HG03066 (cell line): ENCODE measurements at regions not wholly inside any gene's neighbourhood (a gene's known extent, or its start where the extent isn't known, plus 50 kb on each side); places are given as distances from the start of the nearest gene placed in this dataset.

Experiments used
- ATAC-seq: cut with Tn5 transposase; IDR thresholded peaks from one replicate; pipeline ENCODE4 v1.9.1; 2021; ENCODE audit warnings: low read depth; ENCODE audit not compliant: unreplicated experiment

DNA sequence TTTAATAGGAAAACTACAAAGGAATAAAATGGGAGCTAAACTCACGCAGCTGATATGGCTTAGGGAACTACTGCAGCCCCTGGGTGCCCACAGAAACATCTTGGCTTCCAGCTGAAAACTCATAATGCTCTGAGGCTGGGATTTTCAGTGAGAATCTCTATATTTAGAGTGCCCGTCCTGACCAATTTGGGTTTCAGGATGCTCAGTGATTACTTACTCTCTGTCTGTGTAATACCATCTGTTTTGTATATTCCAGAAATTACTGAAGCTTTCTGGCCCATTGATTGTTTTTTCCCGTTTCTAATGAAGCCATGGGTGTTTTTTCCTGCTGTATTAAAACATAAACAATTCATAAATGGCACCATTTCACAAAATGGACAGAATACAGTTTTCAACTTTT is 50.6 kb upstream of the ZNF385D start:
- ATAC-seq: no peak

- ATAC-seq: no peak
These were observed 52.6 kb upstream of the ZNF385D start for GRCh38 chr3:21803604-21804003.

- ATAC-seq: no peak
These were observed 53.3 kb upstream of the ZNF385D start for GRCh38 chr3:21804330-21804729.

DNA sequence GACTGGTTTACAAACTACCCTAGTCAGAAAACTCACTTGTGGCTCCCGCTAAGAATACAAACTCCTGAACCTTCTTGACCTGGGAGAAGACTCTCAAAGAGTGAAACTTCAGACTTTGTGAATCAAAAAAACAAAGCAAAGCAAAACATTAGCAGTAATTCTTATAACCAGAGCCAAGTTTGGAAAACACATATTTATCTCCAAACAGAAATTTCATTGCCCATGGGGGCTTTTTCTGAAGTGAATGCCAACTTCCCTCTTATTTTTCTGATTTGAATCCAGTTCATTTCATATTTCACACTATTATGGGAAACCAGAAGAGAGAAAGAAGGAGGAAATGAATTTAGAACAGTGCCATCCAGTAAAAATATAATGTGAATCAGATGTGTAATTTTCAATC is 55.7 kb upstream of the ZNF385D start:
- ATAC-seq: no peak

- no peak for ATAC-seq
These were observed 74.7 kb upstream of the ZNF385D start for GRCh38 chr3:21825684-21826083.

GRCh38 chr3:21826416-21826815 is 75.4 kb upstream of the ZNF385D start:
- ATAC-seq: no peak

- ATAC-seq: no peak
These were observed 79.5 kb upstream of the ZNF385D start for GRCh38 chr3:21830541-21830940.

GRCh38 chr3:21835264-21835663 is 84.3 kb upstream of the ZNF385D start:
- ATAC-seq: no peak

DNA sequence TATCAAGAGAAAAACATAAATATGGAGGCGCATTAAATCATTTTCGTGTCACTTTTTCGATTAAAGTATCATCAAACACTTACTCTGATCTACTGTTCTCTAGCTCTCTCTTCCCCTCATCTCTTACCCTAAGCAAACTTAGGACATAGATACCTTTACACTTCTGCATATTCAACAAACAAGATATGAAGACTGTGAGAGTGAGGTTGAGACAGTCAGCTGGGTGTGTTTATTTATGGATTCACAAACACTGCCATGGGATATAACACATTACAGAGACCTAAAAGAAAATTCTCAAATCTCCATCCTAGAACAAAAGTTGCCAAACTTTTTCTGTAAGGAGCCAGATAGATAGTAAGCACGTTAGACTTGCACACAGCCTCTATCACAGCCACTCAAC is 85.2 kb upstream of the ZNF385D start:
- no peak for ATAC-seq

- ATAC-seq: no peak
These were observed 88.2 kb upstream of the ZNF385D start for GRCh38 chr3:21839176-21839575.

- ATAC-seq: no peak
These were observed 88.6 kb upstream of the ZNF385D start for GRCh38 chr3:21839592-21839991.

GRCh38 chr3:21847005-21847404 is 96.0 kb upstream of the ZNF385D start:
- ATAC-seq: no peak

- ATAC-seq: no peak
These were observed 108.4 kb upstream of the ZNF385D start for GRCh38 chr3:21859124-21860081.

DNA sequence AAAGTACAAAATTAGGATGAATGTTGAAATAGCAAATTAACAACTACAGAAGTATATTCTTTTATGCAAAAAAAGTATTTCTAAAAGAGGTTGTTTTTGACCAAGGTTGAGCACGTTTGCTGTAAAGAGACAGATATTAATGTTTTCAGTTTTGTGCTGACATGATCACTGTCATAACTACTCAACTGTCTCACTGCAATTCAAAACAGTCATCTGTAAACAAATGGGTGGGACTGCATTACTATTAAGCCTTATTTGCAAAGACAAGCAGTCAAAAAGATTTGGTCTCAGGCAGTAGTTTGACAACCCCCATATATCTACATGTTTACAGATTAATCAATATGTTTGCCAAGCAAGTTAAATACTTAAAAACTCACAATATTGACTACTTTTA is 109.1 kb upstream of the ZNF385D start:
- ATAC-seq: no peak

- ATAC-seq: no peak
These were observed 109.6 kb upstream of the ZNF385D start for GRCh38 chr3:21860657-21861056.

- ATAC-seq: no peak
These were observed 125.8 kb upstream of the ZNF385D start for GRCh38 chr3:21876782-21877181.

DNA sequence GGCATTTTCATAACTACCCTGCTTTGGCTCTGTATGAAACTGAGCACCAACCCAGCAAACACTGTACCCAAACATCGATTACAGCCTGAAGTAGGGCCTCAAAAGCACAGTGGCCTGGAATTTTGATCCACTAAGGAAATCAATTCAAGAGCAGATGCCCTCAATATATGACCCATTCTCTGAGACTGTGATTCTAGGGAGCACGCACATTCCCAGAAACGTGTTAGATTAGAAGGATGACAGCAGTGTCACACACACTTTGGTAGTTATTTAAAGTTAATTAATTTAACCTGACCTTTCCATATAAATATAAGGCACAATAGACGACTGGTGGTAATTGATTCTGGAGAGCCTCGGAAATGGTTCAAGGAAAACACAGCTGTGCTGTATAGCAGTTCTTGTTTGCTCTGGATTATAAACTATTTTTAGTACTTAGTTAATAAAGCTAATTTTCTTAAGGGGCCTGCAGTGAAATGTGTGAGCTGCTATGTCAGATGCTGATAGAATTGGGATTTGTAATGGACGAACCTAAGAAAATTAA is 126.3 kb upstream of the ZNF385D start:
- ATAC-seq: no peak

DNA sequence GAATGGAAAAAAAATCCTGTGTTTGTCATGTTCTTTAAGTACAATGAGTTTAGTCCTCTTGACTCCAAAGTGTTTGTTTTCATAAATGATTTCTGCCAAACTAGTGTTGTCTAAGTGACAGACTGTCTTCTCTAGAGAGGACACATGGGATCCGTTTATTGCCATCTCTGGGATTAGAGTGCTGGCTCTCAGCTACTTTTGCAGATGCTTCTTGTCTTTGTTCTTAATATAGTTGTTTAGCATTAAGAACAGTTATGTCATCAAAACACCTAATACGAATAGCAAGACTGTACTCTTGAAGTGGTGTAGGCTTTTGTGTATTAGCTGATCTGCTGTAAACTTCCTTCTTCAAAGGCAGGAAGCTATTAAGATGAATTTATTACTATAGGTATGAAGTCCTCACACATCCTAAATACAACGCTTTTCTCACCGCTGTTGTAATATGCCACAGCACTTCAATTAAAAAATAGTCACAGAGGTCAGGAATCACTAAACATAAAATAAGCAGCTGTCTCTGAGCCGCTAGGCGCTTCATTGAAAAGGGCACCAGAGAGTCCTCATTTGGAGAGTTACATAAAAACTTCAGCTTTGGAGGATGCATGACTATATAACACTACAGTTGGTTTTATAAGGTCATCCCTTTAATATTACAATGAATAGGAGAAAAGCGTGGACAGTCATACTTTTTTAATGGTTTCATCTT is 128.3 kb upstream of the ZNF385D start:
- no peak for ATAC-seq

- no peak for ATAC-seq
These were observed 137.6 kb upstream of the ZNF385D start for GRCh38 chr3:21888656-21889055.

DNA sequence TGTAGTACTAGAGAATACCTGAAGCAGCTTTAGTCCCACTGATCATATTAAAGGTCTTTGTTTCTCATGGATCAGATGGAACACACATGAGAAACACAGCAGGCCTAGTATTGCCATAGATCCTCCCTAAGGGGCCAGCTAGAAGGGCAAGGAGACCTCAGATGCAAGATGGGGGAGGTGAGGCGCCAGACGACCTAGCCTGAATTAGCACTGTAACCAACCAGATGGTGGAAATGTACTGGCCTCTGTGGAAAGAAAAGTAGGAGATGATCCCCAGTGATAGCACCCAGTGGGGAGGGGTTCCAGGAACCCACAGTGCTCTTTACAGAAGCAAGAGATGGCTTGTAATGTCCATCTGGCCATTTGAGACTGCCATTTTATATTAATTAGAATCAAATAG is 138.2 kb upstream of the ZNF385D start:
- no peak for ATAC-seq

DNA sequence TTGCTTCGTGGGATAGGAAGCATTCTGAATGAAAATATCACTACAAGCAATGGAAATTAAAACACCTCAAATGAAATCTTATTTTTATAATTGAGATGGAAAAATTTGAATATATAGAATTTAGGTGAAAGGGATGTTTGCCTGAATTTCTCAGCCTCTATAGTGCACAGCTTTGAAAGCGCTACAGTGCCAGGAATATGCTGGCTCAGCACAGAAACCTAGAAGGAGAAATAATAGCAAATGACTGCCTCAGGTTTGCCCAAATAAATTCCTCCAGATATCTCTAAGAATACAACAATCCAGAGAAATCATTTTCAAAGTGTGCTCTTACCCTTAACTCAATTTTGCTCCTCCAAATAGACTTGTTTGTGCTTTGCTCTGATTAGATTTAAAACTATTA is 141.1 kb upstream of the ZNF385D start:
- no peak for ATAC-seq

GRCh38 chr3:21893242-21893641 is 142.2 kb upstream of the ZNF385D start:
- no peak for ATAC-seq
